ENCODE measurements at regions not wholly inside any gene's neighbourhood (a gene's known extent, or its start where the extent isn't known, plus 50 kb on each side); places are given as distances from the start of the nearest gene placed in this dataset.

DNA sequence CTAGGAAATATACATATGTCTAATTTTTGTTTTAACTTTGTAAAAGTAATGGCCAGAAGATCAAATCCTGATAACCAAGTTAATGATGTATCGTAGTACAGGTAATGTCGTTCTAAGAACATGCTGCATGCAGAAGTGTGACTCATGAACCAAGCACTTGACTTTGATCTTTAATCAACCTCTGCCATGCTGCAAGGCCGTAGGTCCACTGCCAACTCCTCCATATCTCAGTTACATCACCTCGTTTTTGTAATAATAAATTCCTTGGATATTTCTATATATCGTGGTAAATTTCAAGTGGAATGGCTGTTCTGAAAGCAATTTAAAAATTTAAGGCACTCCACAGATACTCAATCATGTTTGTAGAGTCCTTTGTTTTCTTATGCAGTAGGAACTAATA is 771.7 kb downstream of the EPHA7 start:
- TF ChIP-seq, protein P1, sequence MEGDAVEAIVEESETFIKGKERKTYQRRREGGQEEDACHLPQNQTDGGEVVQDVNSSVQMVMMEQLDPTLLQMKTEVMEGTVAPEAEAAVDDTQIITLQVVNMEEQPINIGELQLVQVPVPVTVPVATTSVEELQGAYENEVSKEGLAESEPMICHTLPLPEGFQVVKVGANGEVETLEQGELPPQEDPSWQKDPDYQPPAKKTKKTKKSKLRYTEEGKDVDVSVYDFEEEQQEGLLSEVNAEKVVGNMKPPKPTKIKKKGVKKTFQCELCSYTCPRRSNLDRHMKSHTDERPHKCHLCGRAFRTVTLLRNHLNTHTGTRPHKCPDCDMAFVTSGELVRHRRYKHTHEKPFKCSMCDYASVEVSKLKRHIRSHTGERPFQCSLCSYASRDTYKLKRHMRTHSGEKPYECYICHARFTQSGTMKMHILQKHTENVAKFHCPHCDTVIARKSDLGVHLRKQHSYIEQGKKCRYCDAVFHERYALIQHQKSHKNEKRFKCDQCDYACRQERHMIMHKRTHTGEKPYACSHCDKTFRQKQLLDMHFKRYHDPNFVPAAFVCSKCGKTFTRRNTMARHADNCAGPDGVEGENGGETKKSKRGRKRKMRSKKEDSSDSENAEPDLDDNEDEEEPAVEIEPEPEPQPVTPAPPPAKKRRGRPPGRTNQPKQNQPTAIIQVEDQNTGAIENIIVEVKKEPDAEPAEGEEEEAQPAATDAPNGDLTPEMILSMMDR (IDR thresholded peaks at IDR 0.05; ENCODE audit: low read depth, low read length): no peak
- no peak for TF ChIP-seq EZH2phosphoT487 (IDR thresholded peaks at IDR 0.05; ENCODE audit: low read depth)

Data from OCI-LY3 (cell line).